Thyroid gland (tissue), 4 donors: ENCODE measurements at regions not wholly inside any gene's neighbourhood (a gene's known extent, or its start where the extent isn't known, plus 50 kb on each side); places are given as distances from the start of the nearest gene placed in this dataset.

Experiments used
- DNase-seq, 2 donors: peaks; one replicate each; pipeline ENCODE4 v3.0.0-alpha.2; 2019
- H3K27ac ChIP-seq, 3 donors: fragments of 200-600 bp; sonication (generic); 1 replicate in 2 of 3; 2 replicates in 1 of 3; pipeline ENCODE4 v1.5.1; 2016 to 2019; ENCODE audit warnings: mild to moderate bottlenecking in 1 of 3, moderate library complexity in 1 of 3
- H3K27me3 ChIP-seq: fragments of 200-600 bp; sonication (generic); one replicate; pipeline ENCODE4 v1.5.1; 2019
- H3K36me3 ChIP-seq, 2 donors: fragments of 200-600 bp; sonication (generic); one replicate each; pipeline ENCODE4 v1.5.1; 2016 to 2019
- H3K4me1 ChIP-seq, 2 donors: fragments of 200-600 bp; sonication (generic); one replicate each; pipeline ENCODE4 v1.5.1; 2017 to 2019
- H3K4me3 ChIP-seq, 3 donors: fragments of 200-600 bp; sonication (generic); replicated peaks in 1 of 3; 1 replicate in 2 of 3; 2 replicates in 1 of 3; pipeline ENCODE4 v1.5.1; 2016; ENCODE audit warnings: mild to moderate bottlenecking in 1 of 3
- H3K9me3 ChIP-seq: fragments of 200-600 bp; sonication (generic); one replicate; pipeline ENCODE4 v1.5.1; 2017
- POLR2A ChIP-seq, 2 donors: fragments of 450-650 bp; IDR thresholded peaks; one replicate each; pipeline ENCODE4 v1.6.1; 2017; ENCODE audit warnings: antibody characterized with exemption in 2 of 2, mild to moderate bottlenecking in 2 of 2, moderate library complexity in 1 of 2
- WGBS, 2 donors: methylation state at CpG; one replicate each; pipeline ENCODE4 v1.1.5; 2017; 5-methylcytosine and 5-hydroxymethylcytosine counted together
- intact Hi-C: fragments of 100-400 bp; cut with DNase I; formaldehyde crosslinking; loops from one replicate; pipeline ENCODE4 v1.15.1; 2023
- TF ChIP-seq, protein P1 (sequence below), 6 experiments: fragments of 200-600 bp in 3 of 6; fragments of 450-650 bp in 3 of 6; sonication (generic) in 3 of 6; IDR thresholded peaks; one replicate each; pipeline ENCODE4 v1.5.1; 2016 to 2019; ENCODE audit warnings: antibody characterized with exemption in 6 of 6, mild to moderate bottlenecking in 2 of 6, inconsistent platforms in 1 of 6, moderate library complexity in 1 of 6

DNA sequence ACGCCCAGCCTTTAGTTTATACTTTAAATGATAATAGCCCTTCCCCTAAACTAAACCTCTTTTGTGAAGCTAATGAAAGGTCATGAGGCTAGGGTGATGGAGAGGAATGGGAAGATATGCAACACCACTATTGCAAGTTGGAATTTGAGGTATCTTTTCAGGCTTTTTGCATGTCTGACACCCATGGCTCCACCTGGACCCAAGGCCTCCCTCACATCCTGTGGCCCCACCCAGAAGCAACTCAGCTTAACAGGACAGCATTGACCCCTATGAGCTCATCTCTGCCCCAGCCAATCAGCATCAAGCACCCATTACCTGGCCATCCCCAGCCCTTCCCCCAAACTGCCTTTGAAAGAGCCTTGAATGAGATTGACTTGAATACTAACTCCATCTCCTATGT is 674.2 kb upstream of the NRP1 start:
- no peak overlapping the region for H3K4me3 ChIP-seq
- TF ChIP-seq, protein P1, sequence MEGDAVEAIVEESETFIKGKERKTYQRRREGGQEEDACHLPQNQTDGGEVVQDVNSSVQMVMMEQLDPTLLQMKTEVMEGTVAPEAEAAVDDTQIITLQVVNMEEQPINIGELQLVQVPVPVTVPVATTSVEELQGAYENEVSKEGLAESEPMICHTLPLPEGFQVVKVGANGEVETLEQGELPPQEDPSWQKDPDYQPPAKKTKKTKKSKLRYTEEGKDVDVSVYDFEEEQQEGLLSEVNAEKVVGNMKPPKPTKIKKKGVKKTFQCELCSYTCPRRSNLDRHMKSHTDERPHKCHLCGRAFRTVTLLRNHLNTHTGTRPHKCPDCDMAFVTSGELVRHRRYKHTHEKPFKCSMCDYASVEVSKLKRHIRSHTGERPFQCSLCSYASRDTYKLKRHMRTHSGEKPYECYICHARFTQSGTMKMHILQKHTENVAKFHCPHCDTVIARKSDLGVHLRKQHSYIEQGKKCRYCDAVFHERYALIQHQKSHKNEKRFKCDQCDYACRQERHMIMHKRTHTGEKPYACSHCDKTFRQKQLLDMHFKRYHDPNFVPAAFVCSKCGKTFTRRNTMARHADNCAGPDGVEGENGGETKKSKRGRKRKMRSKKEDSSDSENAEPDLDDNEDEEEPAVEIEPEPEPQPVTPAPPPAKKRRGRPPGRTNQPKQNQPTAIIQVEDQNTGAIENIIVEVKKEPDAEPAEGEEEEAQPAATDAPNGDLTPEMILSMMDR (IDR thresholded peaks at IDR 0.05), result no peak
- no peak for TF ChIP-seq POLR2A (IDR thresholded peaks at IDR 0.05)
- WGBS, 2 donors, result 100% methylated on average over 1 of the region's 1 CpG
- intact Hi-C loops, result no loop called here
- H3K27ac ChIP-seq, result no peak overlapping the region
- H3K4me1 ChIP-seq, result no peaks in the 10 kb centered on the region
- H3K9me3 ChIP-seq, result no peaks in the 10 kb centered on the region
- no peaks in the 10 kb centered on the region for H3K27me3 ChIP-seq
- H3K36me3 ChIP-seq, result no peaks in the 10 kb centered on the region
- no peak for DNase-seq

- intact Hi-C loops, result no loop called here
- Histone ChIP-seq H3K27ac (no peak overlapping the region), H3K9me3 (no peaks in the 10 kb centered on the region), H3K4me3 (no peak overlapping the region), H3K36me3 (no peaks in the 10 kb centered on the region), H3K4me1 (no peaks in the 10 kb centered on the region), H3K27me3 (no peaks in the 10 kb centered on the region)
- WGBS, 2 donors, result 83 to 88% methylated on average over 5 of the region's 5 CpGs
- TF ChIP-seq POLR2A (IDR thresholded peaks at IDR 0.05), result no peak
- TF ChIP-seq, protein P1 (IDR thresholded peaks at IDR 0.05), result no peak
- DNase-seq, result no peak
These were observed 672.0 kb upstream of the NRP1 start for GRCh38 chr10:34006471-34006870.

GRCh38 chr10:34003561-34003960 is 669.1 kb upstream of the NRP1 start:
- Histone ChIP-seq H3K4me1 (no peaks in the 10 kb centered on the region), H3K27me3 (no peaks in the 10 kb centered on the region), H3K9me3 (no peaks in the 10 kb centered on the region), H3K27ac (no peak overlapping the region), H3K36me3 (no peaks in the 10 kb centered on the region), H3K4me3 (no peak overlapping the region)
- intact Hi-C loops, result no loop called here
- no peak for TF ChIP-seq POLR2A (IDR thresholded peaks at IDR 0.05)
- TF ChIP-seq, protein P1 (IDR thresholded peaks at IDR 0.05), result no peak
- 80 to 84% methylated on average over 7 of the region's 7 CpGs for WGBS, 2 donors
- DNase-seq, result no peak

- Histone ChIP-seq H3K36me3 (no peaks in the 10 kb centered on the region), H3K9me3 (no peaks in the 10 kb centered on the region), H3K27me3 (no peaks in the 10 kb centered on the region), H3K27ac (no peak overlapping the region), H3K4me3 (no peak overlapping the region), H3K4me1 (no peaks in the 10 kb centered on the region)
- no peak for DNase-seq
- WGBS, 2 donors, result 88% methylated on average over 3 of the region's 3 CpGs
- intact Hi-C loops, result no loop called here
- TF ChIP-seq POLR2A (IDR thresholded peaks at IDR 0.05), result no peak
- TF ChIP-seq, protein P1 (IDR thresholded peaks at IDR 0.05), result no peak
These were observed 668.4 kb upstream of the NRP1 start for GRCh38 chr10:34002896-34003295.

DNA sequence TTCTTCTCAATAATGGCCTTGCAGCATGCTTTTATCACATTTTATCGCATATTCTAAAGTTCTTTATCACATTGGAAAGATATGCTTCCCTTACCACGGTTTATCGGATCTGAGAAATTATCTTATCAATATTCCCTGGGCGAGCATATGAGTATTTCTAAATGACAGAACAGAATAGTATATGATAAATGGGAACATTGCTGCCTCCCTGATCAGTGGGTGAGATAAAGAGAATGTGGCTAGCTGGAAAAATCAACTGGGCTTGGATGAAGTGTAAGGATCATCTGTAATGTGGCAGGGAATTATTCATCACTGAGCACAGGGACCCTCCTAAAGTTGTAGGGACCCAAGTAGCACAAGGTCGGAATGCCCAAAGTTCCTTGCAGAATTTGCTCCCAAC is 667.4 kb upstream of the NRP1 start:
- Histone ChIP-seq H3K36me3 (no peaks in the 10 kb centered on the region), H3K4me3 (no peak overlapping the region), H3K9me3 (no peaks in the 10 kb centered on the region), H3K27me3 (no peaks in the 10 kb centered on the region), H3K4me1 (no peaks in the 10 kb centered on the region), H3K27ac (no peak overlapping the region)
- intact Hi-C loops, result no loop called here
- no peak for TF ChIP-seq POLR2A (IDR thresholded peaks at IDR 0.05)
- TF ChIP-seq, protein P1 (IDR thresholded peaks at IDR 0.05), result no peak
- DNase-seq, result no peak
- WGBS, 2 donors, result 94 to 95% methylated on average over 5 of the region's 5 CpGs
